NOMO-1 treated with dmso at 0.1 percent for 144 hours (cell line): ENCODE measurements at regions not wholly inside any gene's neighbourhood (a gene's known extent, or its start where the extent isn't known, plus 50 kb on each side); places are given as distances from the start of the nearest gene placed in this dataset.
"Not testable (repeated sequence)": the region's sequence is repeated elsewhere in the genome, so short reads cannot be mapped to it uniquely, and the experiment has no call there.

Experiments used
- DNase-seq: peaks from one replicate; lab custom pipeline; 2025; ENCODE audit not compliant: unreplicated experiment; lab: John Stamatoyannopoulos, UW

GRCh38 chr2:230593765-230594164, 118.9 kb upstream of the CAB39 start:
- DNase-seq: no peak

GRCh38 chr2:230594286-230594840, 118.3 kb upstream of the CAB39 start:
- DNase-seq: no peak

- DNase-seq: no peak
Observed at GRCh38 chr2:230599853-230600252, 112.8 kb upstream of the CAB39 start.

- DNase-seq: no peak
Observed at GRCh38 chr2:230600285-230600684, 112.4 kb upstream of the CAB39 start.

GRCh38 chr2:230600881-230601280, 111.8 kb upstream of the CAB39 start:
- no peak for DNase-seq

GRCh38 chr2:230601510-230601909, 111.1 kb upstream of the CAB39 start:
- no peak for DNase-seq

GRCh38 chr2:230602562-230603230, 109.9 kb upstream of the CAB39 start:
- DNase-seq: no peak

- not testable (repeated sequence) for DNase-seq
Observed at GRCh38 chr2:230603317-230603716, 109.3 kb upstream of the CAB39 start.

- DNase-seq: not testable (repeated sequence)
Observed at GRCh38 chr2:230604158-230604557, 108.5 kb upstream of the CAB39 start.

- no peak for DNase-seq
Observed at GRCh38 chr2:230614040-230614439, 98.6 kb upstream of the CAB39 start.

- no peak for DNase-seq
Observed at GRCh38 chr2:230614913-230615332, 97.7 kb upstream of the CAB39 start.

- not testable (repeated sequence) for DNase-seq
Observed at GRCh38 chr2:230617256-230617706, 95.4 kb upstream of the CAB39 start.

GRCh38 chr2:230619491-230619890, 93.2 kb upstream of the CAB39 start:
- no peak for DNase-seq

- DNase-seq: not testable (repeated sequence)
Observed at GRCh38 chr2:230625220-230625619, 87.4 kb upstream of the CAB39 start.

- not testable (repeated sequence) for DNase-seq
Observed at GRCh38 chr2:230627091-230627490, 85.6 kb upstream of the CAB39 start.

GRCh38 chr2:230627806-230628724, 84.6 kb upstream of the CAB39 start:
- DNase-seq: no peak

- DNase-seq: no peak
Observed at GRCh38 chr2:230631470-230631869, 81.2 kb upstream of the CAB39 start.

GRCh38 chr2:230634146-230634545, 78.5 kb upstream of the CAB39 start:
- DNase-seq: no peak

- not testable (repeated sequence) for DNase-seq
Observed at GRCh38 chr2:230634721-230635313, 77.8 kb upstream of the CAB39 start.

GRCh38 chr2:230636684-230637271, 75.9 kb upstream of the CAB39 start:
- DNase-seq: no peak

- not testable (repeated sequence) for DNase-seq
Observed at GRCh38 chr2:230637486-230637885, 75.2 kb upstream of the CAB39 start.
